ENCODE measurements at regions not wholly inside any gene's neighbourhood (a gene's known extent, or its start where the extent isn't known, plus 50 kb on each side); places are given as distances from the start of the nearest gene placed in this dataset.

DNA sequence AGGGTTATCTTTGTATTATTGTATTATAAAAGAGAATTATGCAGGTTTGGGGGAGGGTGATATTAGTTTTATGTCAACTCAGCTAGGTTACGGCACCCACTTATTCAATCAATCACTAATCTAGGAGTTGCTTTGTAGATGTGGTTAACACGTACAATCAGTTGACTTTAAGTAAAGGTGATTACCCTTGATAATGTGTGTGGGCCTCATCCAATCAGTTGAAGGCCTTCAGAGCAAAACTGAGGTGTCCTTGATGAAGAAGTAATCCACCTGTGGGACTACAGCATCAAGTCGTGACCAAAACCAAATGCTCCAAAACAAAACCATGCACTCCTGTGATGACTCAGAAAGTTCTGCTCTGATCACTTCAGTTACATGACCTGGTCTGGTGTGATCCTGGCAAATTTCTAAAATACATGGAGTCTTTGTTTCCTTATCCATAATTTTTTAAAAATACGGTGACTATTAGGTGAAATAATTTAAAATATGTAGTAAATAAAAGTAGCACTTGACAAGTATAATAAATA lies 114.1 kb downstream of the IYD start:
- Mint-ChIP-seq H3K36me3 (ENCODE audit: low read depth) (no peaks in the 10 kb centered on the region; the same call in 1 of the 2 replicates), H3K4me3 (no peak overlapping the region), H3K27me3 (ENCODE audit: insufficient read depth) (peaks cover 2% of the 10 kb centered on the region; the same call in 1 of the 2 replicates), H3K27ac (no peak overlapping the region), H3K9me3 (peaks cover 24% of the 10 kb centered on the region), H3K4me1 (ENCODE audit: low read depth) (no peaks in the 10 kb centered on the region)
- DNase-seq = no peak
- TF ChIP-seq, protein P1, sequence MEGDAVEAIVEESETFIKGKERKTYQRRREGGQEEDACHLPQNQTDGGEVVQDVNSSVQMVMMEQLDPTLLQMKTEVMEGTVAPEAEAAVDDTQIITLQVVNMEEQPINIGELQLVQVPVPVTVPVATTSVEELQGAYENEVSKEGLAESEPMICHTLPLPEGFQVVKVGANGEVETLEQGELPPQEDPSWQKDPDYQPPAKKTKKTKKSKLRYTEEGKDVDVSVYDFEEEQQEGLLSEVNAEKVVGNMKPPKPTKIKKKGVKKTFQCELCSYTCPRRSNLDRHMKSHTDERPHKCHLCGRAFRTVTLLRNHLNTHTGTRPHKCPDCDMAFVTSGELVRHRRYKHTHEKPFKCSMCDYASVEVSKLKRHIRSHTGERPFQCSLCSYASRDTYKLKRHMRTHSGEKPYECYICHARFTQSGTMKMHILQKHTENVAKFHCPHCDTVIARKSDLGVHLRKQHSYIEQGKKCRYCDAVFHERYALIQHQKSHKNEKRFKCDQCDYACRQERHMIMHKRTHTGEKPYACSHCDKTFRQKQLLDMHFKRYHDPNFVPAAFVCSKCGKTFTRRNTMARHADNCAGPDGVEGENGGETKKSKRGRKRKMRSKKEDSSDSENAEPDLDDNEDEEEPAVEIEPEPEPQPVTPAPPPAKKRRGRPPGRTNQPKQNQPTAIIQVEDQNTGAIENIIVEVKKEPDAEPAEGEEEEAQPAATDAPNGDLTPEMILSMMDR (IDR thresholded peaks at IDR 0.05) = no peak

DNA sequence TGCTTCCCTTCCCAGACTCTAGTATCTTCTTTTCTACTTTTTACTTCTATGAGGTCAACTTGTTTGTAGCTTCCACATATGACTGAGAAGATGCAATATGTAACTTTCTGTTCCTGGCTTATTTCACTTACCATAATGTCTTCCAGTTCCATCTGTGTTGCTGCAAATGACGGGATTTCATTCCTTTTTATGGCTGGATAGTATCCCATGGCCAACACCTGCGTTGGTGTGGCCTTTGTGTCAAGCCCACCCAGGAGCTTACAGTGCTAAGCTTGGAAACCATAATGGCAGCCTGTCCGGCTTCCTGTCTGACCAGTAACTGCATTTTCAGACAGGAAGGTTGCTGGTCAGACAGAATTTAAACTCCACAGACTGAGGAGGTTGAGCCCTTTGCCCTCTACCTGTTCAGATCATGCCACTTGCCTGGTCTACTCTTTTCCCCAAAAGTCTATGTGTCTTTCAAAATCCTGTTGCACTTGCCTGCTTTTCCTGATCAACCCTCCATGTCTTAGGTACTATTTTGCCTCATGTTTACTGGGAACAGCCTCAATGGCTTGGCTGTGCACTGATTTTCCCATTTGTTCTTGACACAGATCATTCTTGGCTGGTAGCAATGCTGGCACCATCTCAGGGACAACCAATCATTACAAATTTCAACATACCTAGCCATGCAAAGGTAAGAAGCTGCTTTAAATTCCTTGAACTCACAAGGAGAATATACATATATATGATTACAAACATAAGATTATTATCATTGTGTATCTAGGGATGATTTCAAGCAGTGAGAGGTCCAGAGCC lies 114.3 kb upstream of the PLEKHG1 start:
- DNase-seq = no peak
- Mint-ChIP-seq H3K4me1 (ENCODE audit: low read depth) (no peaks in the 10 kb centered on the region), H3K27ac (no peak overlapping the region), H3K36me3 (ENCODE audit: low read depth) (no peaks in the 10 kb centered on the region; the same call in 1 of the 2 replicates), H3K4me3 (no peak overlapping the region), H3K27me3 (ENCODE audit: insufficient read depth) (peaks cover 5% of the 10 kb centered on the region), H3K9me3 (peaks cover 27% of the 10 kb centered on the region)
- TF ChIP-seq, protein P1 (IDR thresholded peaks at IDR 0.05) = no peak

DNA sequence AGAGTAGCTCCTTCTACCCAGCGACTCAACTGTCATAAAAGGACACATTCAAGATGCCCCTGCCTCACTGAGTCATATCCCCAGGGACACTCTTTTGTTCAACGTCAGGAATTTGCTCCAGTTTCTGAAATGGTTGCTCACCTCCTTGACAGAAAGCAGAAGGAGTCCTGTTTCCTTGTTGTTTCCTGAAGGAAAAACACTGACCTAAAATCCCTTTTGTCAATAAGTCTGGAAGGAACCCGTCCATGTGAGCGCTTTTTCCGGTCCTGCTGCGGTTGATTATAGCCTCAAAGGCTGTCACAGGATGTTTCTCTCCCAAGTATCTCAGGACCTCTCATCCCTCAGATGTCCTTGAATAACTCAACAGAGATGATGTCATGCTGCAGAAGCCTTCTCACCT lies 113.6 kb upstream of the PLEKHG1 start:
- Mint-ChIP-seq H3K4me3 (no peak overlapping the region), H3K9me3 (peaks cover 24% of the 10 kb centered on the region), H3K4me1 (ENCODE audit: low read depth) (no peaks in the 10 kb centered on the region; the same call in 1 of the 2 replicates), H3K27me3 (ENCODE audit: insufficient read depth) (peaks cover 5% of the 10 kb centered on the region), H3K27ac (no peak overlapping the region), H3K36me3 (ENCODE audit: low read depth) (no peaks in the 10 kb centered on the region; the same call in 1 of the 2 replicates)
- no peak for DNase-seq
- TF ChIP-seq, protein P1 (IDR thresholded peaks at IDR 0.05) = no peak

DNA sequence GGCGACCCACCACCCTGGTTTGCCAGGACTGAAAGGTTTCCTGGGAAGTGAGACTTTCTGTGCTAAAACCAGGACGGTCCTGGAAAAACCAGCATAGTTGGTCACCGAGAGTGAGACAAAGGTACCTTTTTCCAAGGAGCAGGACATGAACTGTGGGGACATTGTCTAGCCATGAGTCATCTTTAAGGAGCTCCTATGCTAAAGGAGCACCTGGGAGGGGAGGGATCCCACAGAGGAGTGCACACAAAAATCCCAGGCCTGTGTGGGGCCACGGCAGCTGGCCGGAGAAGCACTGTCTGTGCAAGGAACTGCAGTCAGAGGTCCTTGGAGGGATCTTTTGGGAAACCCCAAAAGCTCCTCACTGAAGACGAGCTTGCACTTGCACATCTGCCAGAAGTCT lies 109.1 kb upstream of the PLEKHG1 start:
- H3K4me3 Mint-ChIP-seq = no peak overlapping the region
- H3K27ac Mint-ChIP-seq = no peak overlapping the region
- peaks cover 20% of the 10 kb centered on the region for H3K9me3 Mint-ChIP-seq
- H3K4me1 Mint-ChIP-seq (ENCODE audit: low read depth) = no peaks in the 10 kb centered on the region; the same call in 1 of the 2 replicates
- H3K27me3 Mint-ChIP-seq (ENCODE audit: insufficient read depth) = peaks cover 6% of the 10 kb centered on the region
- TF ChIP-seq, protein P1 (IDR thresholded peaks at IDR 0.05) = no peak
- no peak for DNase-seq
- no peaks in the 10 kb centered on the region for H3K36me3 Mint-ChIP-seq (ENCODE audit: low read depth)

DNA sequence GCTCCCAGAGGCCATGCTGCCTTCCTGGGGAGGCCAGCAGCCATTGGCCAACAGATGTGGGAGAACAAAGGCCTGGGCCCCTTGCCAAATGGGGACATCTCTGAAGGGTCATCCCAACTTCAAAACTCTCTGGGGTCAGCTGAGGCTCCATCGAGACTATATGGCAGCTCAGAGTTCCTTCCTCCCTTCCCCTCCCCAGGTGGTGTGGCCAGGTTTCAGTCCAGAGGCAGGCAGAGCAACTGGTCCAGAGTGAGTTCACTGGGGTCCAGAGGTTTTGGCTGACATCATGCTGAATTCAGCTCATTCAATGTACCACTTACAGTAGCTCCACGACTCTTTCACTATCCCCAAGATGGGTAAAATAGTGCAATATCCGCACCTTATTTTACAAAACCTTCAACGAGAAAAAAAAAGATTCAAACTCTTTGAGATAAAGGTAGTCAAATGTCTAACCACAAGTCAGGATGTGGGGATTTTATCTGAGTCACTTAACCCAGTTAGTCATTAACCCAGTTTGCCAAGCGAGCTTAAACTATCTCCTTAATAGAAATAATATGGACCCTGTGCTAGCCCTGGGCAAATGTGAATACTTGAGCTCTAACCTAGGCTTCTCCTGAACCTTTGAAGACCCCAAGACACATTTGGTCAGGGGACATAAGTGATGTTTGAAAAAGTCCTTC lies 108.4 kb upstream of the PLEKHG1 start:
- Mint-ChIP-seq H3K9me3 (peaks cover 20% of the 10 kb centered on the region), H3K4me1 (ENCODE audit: low read depth) (no peaks in the 10 kb centered on the region; the same call in 1 of the 2 replicates), H3K27me3 (ENCODE audit: insufficient read depth) (peaks cover 6% of the 10 kb centered on the region), H3K36me3 (ENCODE audit: low read depth) (no peaks in the 10 kb centered on the region), H3K4me3 (no peak overlapping the region), H3K27ac (no peak overlapping the region)
- TF ChIP-seq, protein P1 (IDR thresholded peaks at IDR 0.05) = no peak
- peak; percentile 2 for DNase-seq
